Endothelial cell of umbilical vein (primary cell): ENCODE measurements at regions not wholly inside any gene's neighbourhood (a gene's known extent, or its start where the extent isn't known, plus 50 kb on each side); places are given as distances from the start of the nearest gene placed in this dataset.

Experiments used
- BruUV-seq: library from RNA; stranded (reverse); fragments of 400-500 nt; replicated peaks from 2 replicates; lab custom pipeline; 2021; lab: Mats Ljungman, UMichigan
- CTCF ChIA-PET: fragments of 300-600, 350-600 bp; sonication (Branson Sonifier 250); formaldehyde crosslinking; loops from one replicate; lab custom pipeline; 2021; ENCODE audit warnings: antibody characterized with exemption, inconsistent platforms; lab: Charles Lee
- POLR2A ChIA-PET: fragments of 300-600, 350-600 bp; sonication (Branson Sonifier 250); formaldehyde crosslinking; loops from one replicate; lab custom pipeline; 2021; ENCODE audit warnings: antibody characterized with exemption, inconsistent platforms; lab: Charles Lee
- DNase-seq: peaks from one replicate; pipeline ENCODE4 v3.0.0-alpha.2; 2011; ENCODE audit warnings: low read depth, low spot score
- FAIRE-seq: peaks from 2 replicates; lab custom pipeline; 2011; peaks lifted over from hg19 to GRCh38; lab: Jason Lieb, UNC
- H2AFZ ChIP-seq: 2 replicates; pipeline ENCODE4 v1.6.0; 2012; ENCODE audit warnings: low read depth, low read length, control low read depth, inconsistent platforms
- H3K27ac ChIP-seq: 2 replicates; pipeline ENCODE4 v1.5.1; 2011; ENCODE audit warnings: low read depth, mild to moderate bottlenecking, control low read depth, low read length, moderate library complexity; ENCODE audit not compliant: insufficient read depth
- H3K27me3 ChIP-seq, 2 experiments: 2 replicates each; pipeline versions ENCODE4 v1.6.0 to v1.6.1; 2011; ENCODE audit warnings: low read length in 2 of 2, mixed read lengths in 1 of 2; ENCODE audit not compliant: control insufficient read depth in 2 of 2, insufficient read depth in 2 of 2
- H3K36me3 ChIP-seq, 2 experiments: 2 replicates in 1 of 2; 3 replicates in 1 of 2; pipeline ENCODE4 v1.5.1; 2011; ENCODE audit warnings: low read length in 2 of 2, mild to moderate bottlenecking in 1 of 2, moderate library complexity in 1 of 2; ENCODE audit not compliant: control insufficient read depth in 2 of 2, insufficient read depth in 2 of 2; ENCODE audit errors: extremely low read depth in 1 of 2
- H3K4me1 ChIP-seq: 3 replicates; pipeline ENCODE4 v1.5.1; 2011; ENCODE audit warnings: mild to moderate bottlenecking, low read length; ENCODE audit not compliant: control insufficient read depth, insufficient read depth; ENCODE audit errors: extremely low read depth
- H3K4me2 ChIP-seq: 2 replicates; pipeline ENCODE4 v1.6.1; 2011; ENCODE audit warnings: low read length, control low read depth, mixed read lengths; ENCODE audit not compliant: insufficient read depth
- H3K4me3 ChIP-seq, 3 experiments: fragments of 200-600 bp in 1 of 3; sonication (generic), shearing (Covaris generic) in 1 of 3; replicated peaks in 1 of 3; 2 replicates each; pipeline ENCODE4 v1.5.1; 2011 to 2016; ENCODE audit warnings: control low read depth in 3 of 3, low read length in 3 of 3, mild to moderate bottlenecking in 2 of 3, inconsistent platforms in 1 of 3, low read depth in 1 of 3, moderate library complexity in 1 of 3; ENCODE audit not compliant: insufficient read depth in 1 of 3
- H3K79me2 ChIP-seq: 2 replicates; pipeline ENCODE4 v1.6.0; 2012; ENCODE audit warnings: low read length, inconsistent platforms; ENCODE audit not compliant: control insufficient read depth, insufficient read depth
- H3K9ac ChIP-seq: replicated peaks from 2 replicates; pipeline ENCODE3; 2011; ENCODE audit warnings: low read length, control low read depth; ENCODE audit not compliant: insufficient read depth; ENCODE audit errors: extremely low read depth
- H3K9me1 ChIP-seq: replicated peaks from 3 replicates; pipeline ENCODE4 v1.6.0; 2011; ENCODE audit warnings: mild to moderate bottlenecking, low read length; ENCODE audit not compliant: control insufficient read depth, insufficient read depth; ENCODE audit errors: extremely low read depth
- H3K9me3 ChIP-seq: replicated peaks from 2 replicates; pipeline ENCODE4 v1.5.1; 2012; ENCODE audit warnings: low read length, inconsistent platforms; ENCODE audit not compliant: control insufficient read depth, insufficient read depth
- H4K20me1 ChIP-seq: replicated peaks from 2 replicates; pipeline ENCODE3; 2011; ENCODE audit warnings: mild to moderate bottlenecking, low read length; ENCODE audit not compliant: control insufficient read depth, insufficient read depth; ENCODE audit errors: extremely low read depth
- CTCF ChIP-seq, 2 donors: IDR thresholded peaks; 1 replicate in 1 of 2; 2 replicates in 1 of 2; pipeline ENCODE4 v1.5.1; 2011; ENCODE audit warnings: low read length in 2 of 2, mild to moderate bottlenecking in 2 of 2, moderate library complexity in 2 of 2, control low read depth in 1 of 2, inconsistent platforms in 1 of 2, low read depth in 1 of 2; ENCODE audit not compliant: insufficient read depth in 1 of 2; ENCODE audit errors: extremely low read depth in 1 of 2
- EZH2 ChIP-seq: IDR thresholded peaks from 2 replicates; pipeline ENCODE4 v1.6.1; 2012; ENCODE audit warnings: borderline replicate concordance, low read depth, mild to moderate bottlenecking, moderate library complexity, low read length, inconsistent platforms; ENCODE audit not compliant: severe bottlenecking
- FOS ChIP-seq: IDR thresholded peaks from 2 replicates; pipeline ENCODE4 v1.6.1; 2011; ENCODE audit warnings: mild to moderate bottlenecking, low read length, moderate library complexity, borderline replicate concordance; ENCODE audit not compliant: insufficient read depth
- GATA2 ChIP-seq: IDR thresholded peaks from 2 replicates; pipeline ENCODE4 v1.7.0; 2011; ENCODE audit warnings: low read depth, mild to moderate bottlenecking, moderate library complexity, mixed read lengths, low read length; ENCODE audit not compliant: insufficient read length, insufficient read depth
- JUN ChIP-seq: IDR thresholded peaks from 2 replicates; pipeline ENCODE4 v1.6.1; 2011; ENCODE audit warnings: borderline replicate concordance, low read depth; ENCODE audit not compliant: insufficient read length, insufficient read depth
- MAX ChIP-seq: IDR thresholded peaks from 2 replicates; pipeline ENCODE4 v1.6.1; 2011; ENCODE audit not compliant: insufficient read depth, insufficient read length
- MYC ChIP-seq: IDR thresholded peaks from one replicate; pipeline ENCODE4 v1.6.1; 2011; ENCODE audit warnings: mild to moderate bottlenecking, low read depth, low read length
- POLR2A ChIP-seq: IDR thresholded peaks from 2 replicates; pipeline ENCODE4 v1.6.1; 2012; ENCODE audit warnings: low read depth, mild to moderate bottlenecking, control low read depth, low read length
- POLR2AphosphoS5 ChIP-seq: IDR thresholded peaks from 2 replicates; pipeline ENCODE4 v1.6.1; 2012; ENCODE audit warnings: low read depth, mild to moderate bottlenecking, control low read depth, low read length, moderate library complexity; ENCODE audit not compliant: insufficient read depth
- dilution Hi-C: fragments of 300-500 bp; cut with MboI; formaldehyde crosslinking; loops from one replicate; pipeline ENCODE4 v1.15.0; 2019; ENCODE audit warnings: low sequenced_read_pairs; ENCODE audit not compliant: extremely low pct_ligation_motif_present
- intact Hi-C: fragments of 100-400 bp; cut with micrococcal nuclease; formaldehyde crosslinking; loops from one replicate; pipeline ENCODE4 v1.10.0; 2022

GRCh38 chr11:70544067-70544773, 145.9 kb downstream of the CTTN start:
- Histone ChIP-seq H3K4me1 (no peaks in the 10 kb centered on the region), H3K9me3 (no peaks in the 10 kb centered on the region), H3K27me3 (no peaks in the 10 kb centered on the region), H2AFZ (no peak overlapping the region), H4K20me1 (no peaks in the 10 kb centered on the region), H3K36me3 (no peaks in the 10 kb centered on the region), H3K9me1 (no peaks in the 10 kb centered on the region), H3K4me3 (no peak overlapping the region), H3K79me2 (no peaks in the 10 kb centered on the region), H3K9ac (no peak overlapping the region), H3K27ac (no peak overlapping the region), H3K4me2 (no peak overlapping the region)
- FAIRE-seq (no peak), DNase-seq (no peak)
- ChIA-PET POLR2A (no interaction called here), CTCF (no interaction called here)
- TF ChIP-seq POLR2AphosphoS5 (no peak), MYC (no peak), POLR2A (no peak), EZH2 (no peak), FOS (no peak), MAX (no peak), JUN (no peak), GATA2 (no peak), CTCF (IDR thresholded peaks at IDR 0.05; ENCODE audit: extremely low read depth in 1 of 2, insufficient read depth in 1 of 2, low read depth in 1 of 2, low read length in 2 of 2) (no peak)
- intact Hi-C loops (no loop called here), dilution Hi-C loops (no loop called here)
- BruUV-seq, result no TSS peak
